ENCODE measurements at regions not wholly inside any gene's neighbourhood (a gene's known extent, or its start where the extent isn't known, plus 50 kb on each side); places are given as distances from the start of the nearest gene placed in this dataset.
"Not testable (repeated sequence)": the region's sequence is repeated elsewhere in the genome, so short reads cannot be mapped to it uniquely, and the experiment has no call there.

DNA sequence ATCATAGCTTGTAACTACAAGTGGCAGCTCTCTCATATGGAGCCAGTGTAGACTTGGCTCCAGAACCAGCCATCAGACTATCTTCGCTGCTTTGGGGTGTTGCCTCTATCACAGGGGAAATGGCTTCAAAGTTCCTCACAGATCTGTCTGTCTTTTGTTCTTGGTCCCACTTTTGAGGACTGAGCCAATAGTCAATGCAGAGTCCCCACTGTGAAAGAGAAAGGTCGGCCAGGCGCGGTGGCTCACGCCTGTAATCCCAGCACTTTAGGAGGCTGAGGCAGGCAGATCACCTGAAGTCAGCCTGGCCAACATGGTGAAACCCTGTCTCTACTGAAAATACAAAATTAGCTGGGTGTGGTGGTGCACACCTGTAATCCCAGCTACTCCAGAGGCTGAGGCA lies 86.9 kb upstream of the FZD7 start:
- DNase-seq, result not testable (repeated sequence)

DNA sequence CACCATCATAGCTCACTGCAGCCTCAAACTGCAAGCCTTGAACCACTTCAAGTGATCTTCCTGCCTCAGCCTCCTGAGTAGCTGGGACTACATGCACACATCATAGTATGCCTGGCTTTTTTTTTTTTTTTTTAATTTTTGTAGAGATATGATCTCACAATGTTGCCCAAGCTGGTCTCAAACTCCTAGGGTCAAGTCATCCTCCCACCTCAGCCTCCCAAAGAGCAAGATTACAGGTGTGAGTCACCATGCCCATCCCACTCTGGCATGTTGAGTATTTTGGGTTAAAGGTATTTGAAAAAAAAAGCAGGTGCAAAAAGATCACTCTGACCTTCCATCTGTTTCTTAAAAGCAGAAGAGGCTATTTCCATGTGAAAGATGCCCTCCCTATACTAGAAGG lies 86.4 kb upstream of the FZD7 start:
- DNase-seq, result no peak

DNA sequence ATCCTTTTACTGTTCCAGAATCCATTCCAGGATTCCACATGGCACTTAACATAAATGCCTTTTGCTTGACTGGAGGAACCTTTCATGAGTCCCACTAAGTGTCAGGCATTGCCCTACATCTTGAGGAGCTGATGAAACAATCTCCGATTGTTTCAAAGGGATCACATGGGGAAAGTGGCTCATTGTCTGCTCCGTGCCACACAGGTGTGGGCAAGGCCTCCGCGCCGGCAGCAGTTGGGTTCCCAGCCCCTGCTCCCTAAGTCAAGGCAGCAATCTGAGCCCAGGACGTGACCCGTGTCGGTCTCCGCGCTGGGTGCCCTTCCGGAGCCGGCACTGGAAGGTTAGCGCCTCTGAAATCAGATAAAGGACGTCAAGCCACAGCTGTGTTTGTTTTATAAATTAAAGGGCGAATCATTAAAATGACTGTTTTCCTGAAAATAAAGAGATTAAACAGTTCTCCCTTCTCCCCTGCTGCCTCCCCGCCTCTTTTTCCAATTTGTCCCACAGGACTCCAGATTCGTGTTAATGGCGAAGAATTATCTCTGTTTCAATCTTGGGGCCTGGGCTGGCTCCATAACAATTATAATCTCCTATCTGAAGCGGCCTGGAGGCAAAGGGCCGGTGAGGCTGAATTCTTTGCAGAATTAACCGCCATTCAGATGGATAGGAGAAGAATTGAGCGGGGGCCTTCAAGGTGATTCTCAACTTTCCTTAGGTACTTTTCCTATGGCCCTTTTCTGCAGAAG lies 84.3 kb upstream of the FZD7 start:
- no peak for DNase-seq

DNA sequence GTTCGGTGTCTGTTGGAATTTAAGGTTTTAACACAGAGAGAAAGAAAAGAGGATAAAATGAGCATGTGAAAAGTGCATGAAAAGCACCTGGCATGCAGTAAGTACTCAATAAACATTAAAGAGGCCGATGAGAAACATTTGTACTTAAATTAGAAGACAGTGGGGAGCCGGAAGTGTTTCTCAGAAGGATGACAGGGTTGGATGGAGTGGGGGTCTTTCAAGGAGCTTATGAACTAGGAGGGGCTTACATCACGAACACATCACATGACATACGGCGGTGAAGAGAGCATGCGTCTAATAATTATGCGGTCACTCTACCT lies 83.8 kb upstream of the FZD7 start:
- DNase-seq, result no peak

DNA sequence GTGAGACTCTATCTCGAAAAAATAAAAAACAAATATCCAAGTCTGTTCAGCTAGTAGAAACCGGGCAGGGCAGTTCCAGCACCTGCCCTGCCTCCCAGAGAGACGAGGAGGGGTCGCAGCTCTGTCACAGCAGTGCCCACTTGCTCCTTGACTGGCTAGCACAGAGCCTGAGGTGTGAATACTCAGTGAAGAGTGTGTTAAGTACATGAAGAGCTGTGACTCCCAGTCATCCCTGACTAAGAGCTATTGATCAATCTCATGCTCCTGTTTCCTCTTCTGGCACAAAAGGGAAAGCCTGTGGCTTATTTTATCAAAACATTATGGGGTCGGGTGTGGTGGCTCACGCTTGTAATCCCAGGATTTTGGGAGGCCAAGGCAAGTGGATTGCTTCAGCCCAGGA lies 83.0 kb upstream of the FZD7 start:
- no peak for DNase-seq

DNA sequence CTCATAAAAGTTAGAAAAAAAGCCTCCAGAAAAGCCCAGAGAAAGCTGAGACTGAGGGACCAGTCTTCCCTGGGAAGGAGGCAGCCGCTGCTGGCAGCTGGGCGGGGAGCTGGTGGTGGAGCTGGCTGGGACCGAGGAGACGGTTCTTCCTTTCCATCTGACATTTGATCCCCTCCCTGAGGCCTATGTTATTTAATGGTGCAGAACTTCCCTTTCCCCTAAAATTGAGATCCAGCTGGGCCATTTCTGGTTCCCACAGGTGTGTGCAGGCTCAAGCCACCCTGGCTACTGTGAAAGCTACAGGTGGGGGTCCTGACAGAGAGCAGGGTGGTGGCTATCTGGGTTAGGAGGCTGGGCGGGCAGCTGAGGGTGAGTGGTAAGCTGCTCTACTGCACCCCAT lies 81.5 kb upstream of the FZD7 start:
- DNase-seq, result no peak

DNA sequence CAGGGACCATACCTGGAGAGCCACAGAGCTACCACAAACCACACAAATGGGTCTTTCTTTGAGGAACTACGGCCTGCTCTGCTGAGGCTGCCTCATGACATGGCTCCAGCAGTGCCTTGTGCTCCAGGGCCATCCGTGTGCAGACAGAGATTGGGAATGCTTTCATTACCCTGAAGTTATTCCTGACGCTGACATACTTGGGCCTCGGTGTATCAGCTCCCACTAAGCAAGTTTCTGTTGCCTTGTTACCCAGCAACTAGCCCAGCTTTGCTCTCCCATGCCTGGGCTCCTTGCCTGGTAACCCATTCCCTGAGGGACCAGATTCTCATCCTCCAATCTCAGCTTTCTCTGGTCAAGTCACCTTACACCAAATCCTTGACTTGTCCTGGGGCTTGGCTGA lies 80.3 kb upstream of the FZD7 start:
- no peak for DNase-seq

DNA sequence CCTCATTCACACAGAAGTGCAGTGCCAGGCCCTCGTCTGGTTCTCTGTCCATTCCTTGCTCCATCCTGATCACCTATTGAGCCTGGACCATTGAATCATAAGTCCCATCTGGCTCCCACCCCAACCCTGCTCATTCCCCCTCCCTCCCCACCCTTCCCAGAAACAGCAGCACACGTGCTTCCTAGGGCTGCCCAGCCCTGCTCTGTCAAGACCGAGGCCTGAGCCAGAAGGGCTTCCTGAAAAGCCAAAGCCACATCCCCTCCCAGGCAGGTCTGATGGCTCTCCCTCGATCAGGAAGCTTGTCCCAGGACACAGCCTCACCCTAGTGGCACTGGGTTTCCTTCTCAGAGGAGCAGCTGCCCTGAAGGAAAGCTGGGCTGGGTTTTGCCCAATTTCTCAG lies 79.8 kb upstream of the FZD7 start:
- DNase-seq, result no peak

DNA sequence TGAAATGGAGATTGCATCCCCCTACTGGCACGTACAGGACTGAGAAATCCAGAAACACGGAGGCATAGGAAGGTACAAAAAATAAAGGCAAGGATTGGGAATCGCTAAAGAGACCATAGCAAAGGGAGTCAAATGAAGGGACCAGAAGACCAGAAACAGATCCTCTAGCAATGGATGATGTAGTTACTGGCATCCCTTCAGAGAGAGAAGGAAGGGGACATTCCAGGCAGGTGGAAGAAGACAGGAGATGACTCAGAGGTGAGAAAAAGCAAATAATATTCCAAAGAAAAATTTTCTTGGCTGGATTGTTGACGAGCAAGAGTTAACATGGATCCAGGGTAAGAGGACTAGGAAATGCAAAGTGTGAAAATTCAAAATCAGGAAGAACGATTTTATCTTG lies 78.4 kb upstream of the FZD7 start:
- DNase-seq, result no peak

DNA sequence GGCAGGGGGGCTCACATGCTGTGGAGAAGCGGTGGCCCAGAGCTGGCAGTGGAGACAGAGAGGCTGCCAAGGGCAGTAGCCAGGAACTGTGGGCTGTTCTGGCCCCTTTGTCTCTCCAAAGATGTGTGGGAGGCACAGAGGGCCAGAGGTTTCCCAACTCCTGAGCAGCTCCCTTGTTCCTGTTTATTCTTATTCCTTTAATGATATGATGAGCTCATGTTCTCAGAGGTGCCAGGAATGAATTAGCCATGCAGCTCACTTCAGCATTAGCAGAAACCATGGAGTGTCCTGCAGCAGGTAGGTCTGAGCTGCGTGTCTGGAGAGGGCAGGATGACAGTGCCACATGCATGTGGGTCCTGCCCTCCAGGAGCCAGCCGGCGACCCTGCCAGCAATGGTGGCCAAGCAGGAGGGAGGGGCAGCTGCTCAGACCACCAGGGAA lies 77.9 kb upstream of the FZD7 start:
- DNase-seq, result no peak

DNA sequence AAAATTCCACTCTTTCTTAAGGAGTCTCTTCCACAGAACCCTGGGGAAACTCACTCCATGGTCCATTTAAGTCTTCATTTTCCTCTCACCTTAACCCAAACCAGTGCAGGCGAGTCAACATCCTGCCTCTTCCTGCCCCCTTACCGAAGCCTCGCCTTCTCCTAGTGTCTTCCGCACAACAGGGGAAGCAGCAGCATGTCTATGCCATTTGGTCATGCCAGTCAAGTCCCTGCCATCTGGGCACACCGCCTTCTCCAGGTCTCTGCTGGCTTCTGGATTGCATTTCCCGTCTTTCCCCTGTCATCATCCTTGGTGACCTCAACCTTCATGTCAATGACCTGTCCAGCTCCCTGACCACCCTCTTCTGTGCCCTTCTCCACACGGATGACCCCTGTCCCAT lies 77.3 kb upstream of the FZD7 start:
- DNase-seq, result no peak

DNA sequence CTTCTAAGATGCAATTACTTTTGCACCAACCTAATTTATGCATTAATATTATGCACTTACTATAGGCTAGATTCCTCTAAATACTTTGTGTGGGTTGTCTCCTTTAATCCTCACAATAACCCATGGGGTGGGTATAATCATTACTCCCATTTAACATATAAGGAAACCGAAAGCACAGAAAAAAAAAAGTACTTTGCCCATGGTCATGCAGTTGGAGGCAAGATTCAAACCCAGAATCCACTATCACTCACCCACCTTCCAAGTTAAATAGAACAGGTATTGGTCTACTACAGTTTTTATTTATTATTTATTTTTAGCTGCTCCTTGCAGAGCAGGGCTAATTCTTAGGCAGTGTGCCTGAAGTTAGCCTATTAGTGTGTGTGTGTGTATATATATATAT lies 76.6 kb upstream of the FZD7 start:
- no peak for DNase-seq

DNA sequence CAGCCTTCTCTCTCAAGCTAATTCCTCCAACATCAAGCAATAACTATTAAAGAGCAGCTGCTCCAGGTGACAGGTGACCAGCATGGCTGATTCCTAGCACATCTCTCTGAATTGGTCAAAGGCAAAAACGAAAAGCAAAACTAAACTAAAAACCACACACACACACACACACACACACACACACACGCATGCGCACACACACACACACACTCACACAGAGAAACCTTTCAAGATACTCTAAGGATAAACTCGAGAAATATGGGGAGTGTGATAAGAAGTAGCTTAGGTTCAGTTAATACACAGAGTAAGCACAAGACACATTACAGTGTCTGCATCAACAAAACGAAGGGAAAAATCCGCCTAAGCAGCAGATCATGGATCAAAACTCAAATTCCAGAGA lies 74.5 kb upstream of the FZD7 start:
- no peak for DNase-seq

DNA sequence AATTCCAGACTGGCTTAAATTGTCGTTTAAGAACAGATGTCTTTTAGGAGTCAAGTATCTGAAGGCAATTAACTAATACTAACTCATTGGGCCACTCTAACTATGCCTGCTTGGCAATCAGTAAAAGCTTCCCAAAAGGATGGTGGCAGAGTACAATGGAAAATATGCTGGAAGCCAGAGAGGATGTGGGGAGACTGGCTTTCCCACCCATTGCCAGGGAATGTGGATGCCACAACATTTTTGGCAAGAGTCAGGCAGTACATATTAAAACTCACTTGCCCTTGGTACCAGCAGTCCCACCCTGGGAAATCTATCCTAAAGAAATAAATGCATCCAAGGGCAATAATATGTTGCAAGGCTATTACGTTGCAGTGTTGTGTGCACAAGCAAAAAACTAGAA lies 74.0 kb upstream of the FZD7 start:
- no peak for DNase-seq

DNA sequence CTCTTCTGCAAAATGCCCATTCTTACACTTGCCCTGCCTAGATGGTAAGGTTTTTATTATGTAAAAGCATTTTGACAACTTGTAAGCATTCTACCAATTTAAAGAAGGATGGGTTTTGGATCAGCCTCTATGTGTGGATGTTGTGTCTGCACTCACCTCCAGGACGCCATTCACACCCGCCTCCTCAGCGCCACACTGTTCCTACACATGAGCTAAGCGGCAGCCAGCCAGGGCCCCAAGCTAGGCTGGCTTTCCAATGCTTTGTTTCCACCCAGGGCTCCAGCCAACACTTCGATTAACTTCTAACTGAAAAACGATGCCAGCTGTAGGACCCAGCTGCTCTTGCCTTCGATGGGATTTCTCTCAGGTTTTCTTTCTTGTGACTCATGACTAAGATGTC lies 73.3 kb upstream of the FZD7 start:
- DNase-seq, result no peak

DNA sequence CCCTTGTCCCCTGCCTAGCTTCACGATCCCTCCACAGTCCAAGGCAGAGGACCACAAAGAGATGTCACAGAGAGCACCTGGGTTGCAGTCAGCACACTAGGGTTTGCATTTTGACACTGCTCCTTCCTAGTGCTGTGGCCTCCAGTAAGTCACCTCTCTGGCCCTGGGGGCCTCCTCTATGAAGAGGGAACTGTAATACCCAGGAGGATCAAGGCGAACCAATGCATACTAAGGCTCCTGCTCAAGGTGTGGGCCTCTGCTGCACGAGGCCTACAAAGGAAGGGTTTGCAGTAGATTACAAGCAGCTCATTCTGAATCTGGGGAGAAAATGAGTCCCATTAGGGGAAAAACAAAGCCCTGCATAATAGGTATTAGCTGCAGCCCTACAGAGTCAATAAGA lies 72.3 kb upstream of the FZD7 start:
- DNase-seq, result no peak

DNA sequence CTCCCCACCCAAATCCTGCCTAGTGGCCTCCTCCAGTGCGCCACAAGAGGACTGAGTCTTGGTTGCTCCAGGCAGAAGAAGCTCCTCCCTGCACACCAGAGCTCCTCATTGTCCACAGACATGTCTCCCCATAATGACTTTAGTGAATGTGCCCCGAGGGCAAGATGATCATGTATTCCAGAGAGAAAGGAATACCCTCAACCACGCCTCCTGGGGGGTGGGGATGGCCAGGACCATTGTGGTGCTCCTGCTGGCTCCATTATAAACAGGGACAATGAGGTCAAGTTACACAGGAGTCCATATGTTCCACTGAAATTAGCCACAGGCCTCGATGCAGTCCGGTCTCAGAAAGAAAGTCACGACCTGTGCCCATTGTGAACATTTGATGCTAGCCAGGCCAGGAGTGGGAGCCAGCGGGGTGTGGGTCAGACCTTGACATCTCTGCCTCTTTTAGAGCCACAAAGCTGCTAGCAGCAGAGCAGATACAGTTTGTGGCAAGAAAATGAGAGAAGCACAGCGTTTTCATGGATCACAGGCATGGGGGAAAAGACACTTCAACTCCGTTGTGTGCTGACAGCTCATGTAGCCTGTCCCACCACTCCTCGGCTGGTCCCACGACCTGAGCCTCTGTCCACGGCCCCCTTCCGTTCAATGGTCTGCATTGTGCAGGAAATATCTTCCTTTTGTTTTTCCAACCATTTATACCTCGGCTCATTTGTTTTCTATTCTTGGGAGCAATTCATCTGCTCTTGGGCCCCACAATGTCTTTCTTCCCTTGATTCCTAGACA lies 70.7 kb upstream of the FZD7 start:
- DNase-seq, result no peak

DNA sequence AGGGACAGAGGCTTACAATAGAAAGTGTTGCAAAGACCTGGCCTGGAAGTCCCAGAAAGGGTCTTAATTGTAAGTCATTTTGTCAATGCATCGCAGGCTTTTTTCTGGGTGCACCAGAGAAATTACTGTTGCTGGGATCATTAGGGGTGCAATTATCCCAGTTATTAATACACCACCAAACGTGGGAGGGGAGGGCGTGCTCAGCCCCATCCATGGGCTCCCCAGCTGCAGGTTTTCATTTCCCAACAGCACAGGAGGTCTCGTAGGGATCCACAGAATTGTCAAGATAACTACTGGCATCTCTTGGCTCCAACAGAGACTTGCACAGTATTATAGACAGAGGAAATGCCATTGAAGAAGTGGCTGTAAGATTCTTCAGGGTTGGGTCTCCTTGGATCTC lies 69.6 kb upstream of the FZD7 start:
- no peak for DNase-seq

DNA sequence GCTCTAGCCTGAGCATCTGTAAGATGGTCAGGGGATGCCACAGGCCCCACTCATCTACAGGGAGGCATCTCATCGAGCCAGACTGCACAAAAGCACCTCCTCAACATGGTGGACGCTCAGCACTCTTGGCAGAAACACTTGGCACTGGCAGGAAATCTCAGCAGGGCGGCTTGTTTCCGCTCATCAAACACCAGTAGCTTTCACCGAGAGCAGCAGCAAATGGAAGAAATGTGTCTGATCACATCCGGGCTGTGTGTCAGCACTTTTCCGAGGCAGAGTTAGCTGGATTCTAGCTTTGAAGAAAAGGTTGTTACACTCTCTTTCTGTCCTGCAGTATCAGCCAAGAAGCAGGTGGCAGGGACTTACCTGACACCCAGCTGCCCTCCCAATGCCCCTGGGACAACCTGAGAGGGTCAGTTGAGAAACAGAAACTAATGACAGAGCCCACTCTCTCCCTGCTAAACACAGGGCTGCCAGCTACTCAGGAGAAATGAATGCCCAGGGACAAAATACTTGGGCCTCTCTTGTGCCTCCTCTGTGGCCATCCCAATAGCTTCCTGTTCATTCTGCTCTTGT lies 68.9 kb upstream of the FZD7 start:
- DNase-seq, result peak in 1 of 4 experiments; percentile 4

DNA sequence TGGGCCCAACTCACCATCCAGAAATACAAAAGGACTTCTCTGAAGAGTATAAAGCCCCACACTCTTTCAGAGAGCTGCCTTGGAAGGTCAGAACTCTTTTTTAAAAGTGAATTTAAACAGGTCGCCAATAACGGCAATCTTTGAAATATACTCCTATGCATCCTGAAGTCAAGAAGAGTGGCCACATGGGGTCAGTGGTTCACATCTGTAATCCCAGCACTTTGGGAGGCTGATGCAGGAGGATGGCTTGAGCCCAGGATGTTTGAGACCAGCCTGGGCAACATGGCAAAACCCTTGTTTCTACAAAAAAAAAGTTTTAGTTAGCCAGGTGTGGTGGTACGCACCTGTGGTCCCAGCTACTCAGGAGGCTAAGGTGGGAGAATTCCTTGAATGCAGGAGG lies 68.1 kb upstream of the FZD7 start:
- no peak for DNase-seq

DNA sequence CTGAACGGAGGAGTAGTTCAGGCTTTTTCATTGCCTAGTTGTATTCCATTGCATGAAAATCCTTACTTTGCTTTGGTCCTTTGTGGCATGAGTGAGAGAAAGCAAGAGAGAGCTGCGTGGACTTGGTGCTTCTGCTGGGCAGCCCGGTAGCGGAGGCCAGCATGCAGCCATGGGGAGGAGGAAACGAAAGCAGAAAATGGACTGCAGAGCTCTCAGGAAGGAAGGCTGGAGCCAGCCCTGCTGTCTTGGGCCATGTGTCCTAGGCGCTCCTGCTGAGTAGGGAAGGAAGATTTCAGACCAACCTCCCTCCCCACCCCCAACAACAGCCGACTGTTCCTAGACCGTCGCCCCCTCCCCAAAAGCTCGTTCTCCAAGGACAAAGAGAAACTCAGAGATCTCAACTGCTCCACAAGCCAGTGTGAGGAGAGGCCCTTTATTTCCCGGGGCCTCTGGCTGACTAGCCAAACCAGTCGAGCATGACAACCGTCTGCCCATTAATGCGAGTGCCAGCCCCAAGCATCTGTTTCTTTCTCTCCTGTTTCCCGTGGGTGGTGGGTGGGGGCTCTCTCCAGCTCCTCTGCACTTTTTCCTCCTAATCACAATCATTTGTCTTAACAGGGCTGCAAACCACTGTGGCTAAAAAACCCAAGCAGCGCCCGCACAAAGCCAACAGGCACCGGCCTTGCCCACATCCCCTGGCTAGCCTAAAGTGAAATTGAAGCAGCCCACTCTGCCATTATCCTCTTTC lies 66.8 kb upstream of the FZD7 start:
- DNase-seq, result no peak

DNA sequence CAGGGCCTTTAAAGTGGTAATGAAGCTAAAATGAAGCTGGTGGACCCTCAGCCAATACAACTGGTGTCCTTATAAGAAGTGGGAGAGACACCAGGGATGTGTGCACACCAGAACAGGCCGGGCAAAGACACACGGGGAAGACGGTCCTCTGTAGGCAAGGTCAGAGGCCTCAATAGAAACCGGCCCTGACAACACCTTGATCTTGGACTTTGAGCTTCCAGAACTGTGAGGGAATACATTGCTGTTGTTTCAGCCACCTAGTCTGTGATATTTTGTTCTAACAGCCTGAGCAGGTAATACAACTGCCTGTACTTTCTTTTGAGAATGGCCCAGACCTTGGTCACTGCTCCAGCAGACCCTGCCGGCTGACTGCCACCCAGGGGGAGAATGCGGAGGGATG lies 65.6 kb upstream of the FZD7 start:
- DNase-seq, result no peak

DNA sequence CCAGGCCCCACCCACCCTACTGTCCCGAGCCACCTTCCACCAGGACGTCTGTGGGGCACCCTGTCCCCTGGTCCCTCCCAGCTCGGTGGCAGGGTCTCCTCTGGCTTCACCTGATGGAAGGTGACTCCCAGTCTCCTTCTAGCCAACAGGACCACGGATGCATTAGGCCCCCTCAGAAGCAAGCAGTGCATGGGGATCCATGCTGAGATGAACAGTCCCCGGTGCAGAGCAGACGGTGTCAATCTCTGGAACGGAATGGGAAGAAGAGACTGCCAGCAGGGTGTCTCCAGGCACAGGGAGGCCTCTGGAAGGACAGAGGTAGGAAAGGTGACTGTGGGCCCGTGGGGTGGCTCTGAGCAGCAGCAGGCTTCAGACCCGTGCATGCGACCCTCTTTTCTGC lies 65.2 kb upstream of the FZD7 start:
- DNase-seq, result no peak

Measured in activated naive CD4-positive, alpha-beta T cell (primary cell).